ENCODE measurements at regions not wholly inside any gene's neighbourhood (a gene's known extent, or its start where the extent isn't known, plus 50 kb on each side); places are given as distances from the start of the nearest gene placed in this dataset.
"Not testable (repeated sequence)": the region's sequence is repeated elsewhere in the genome, so short reads cannot be mapped to it uniquely, and the experiment has no call there.

- no peak overlapping the region for H3K4me3 ChIP-seq
- DNase-seq (ENCODE audit: low spot score) (no peak), ATAC-seq (ENCODE audit: insufficient number of reproducible peaks, low FRiP score, low read depth) (no peak)
- H3K4me1 ChIP-seq (ENCODE audit: control insufficient read depth in 1 of 2, low read depth in 2 of 2) = no peaks in the 10 kb centered on the region
- H3K27me3 ChIP-seq (replicated peaks; ENCODE audit: insufficient read depth) = no peaks in the 10 kb centered on the region
- H3K27ac ChIP-seq = no peak overlapping the region
- TF ChIP-seq CTCF (IDR thresholded peaks at IDR 0.05) = no peak
- no peaks in the 10 kb centered on the region for H3K9me3 ChIP-seq
- no peaks in the 10 kb centered on the region for H3K36me3 ChIP-seq
Measured at GRCh38 chr13:64591971-64592370, 2638.2 kb downstream of the PCDH9 start.

- DNase-seq (ENCODE audit: low spot score) = no peak
- no peak for TF ChIP-seq CTCF (IDR thresholded peaks at IDR 0.05)
- Histone ChIP-seq H3K36me3 (no peaks in the 10 kb centered on the region), H3K27ac (no peak overlapping the region), H3K9me3 (no peaks in the 10 kb centered on the region), H3K4me3 (no peak overlapping the region), H3K4me1 (ENCODE audit: control insufficient read depth in 1 of 2, low read depth in 2 of 2) (no peaks in the 10 kb centered on the region), H3K27me3 (replicated peaks; ENCODE audit: insufficient read depth) (no peaks in the 10 kb centered on the region)
- no peak for ATAC-seq (ENCODE audit: insufficient number of reproducible peaks, low FRiP score, low read depth)
Measured at GRCh38 chr13:64579331-64579730, 2650.8 kb downstream of the PCDH9 start.

GRCh38 chr13:64568748-64569147 lies 2661.4 kb downstream of the PCDH9 start:
- no peaks in the 10 kb centered on the region for H3K4me1 ChIP-seq (ENCODE audit: control insufficient read depth in 1 of 2, low read depth in 2 of 2)
- peaks cover 2% of the 10 kb centered on the region for H3K9me3 ChIP-seq
- no peaks in the 10 kb centered on the region for H3K27me3 ChIP-seq (replicated peaks; ENCODE audit: insufficient read depth)
- H3K36me3 ChIP-seq = no peaks in the 10 kb centered on the region
- no peak for TF ChIP-seq CTCF (IDR thresholded peaks at IDR 0.05)
- H3K4me3 ChIP-seq = no peak overlapping the region
- no peak overlapping the region for H3K27ac ChIP-seq
- no peak for ATAC-seq (ENCODE audit: insufficient number of reproducible peaks, low FRiP score, low read depth)
- no peak for DNase-seq (ENCODE audit: low spot score)

DNA sequence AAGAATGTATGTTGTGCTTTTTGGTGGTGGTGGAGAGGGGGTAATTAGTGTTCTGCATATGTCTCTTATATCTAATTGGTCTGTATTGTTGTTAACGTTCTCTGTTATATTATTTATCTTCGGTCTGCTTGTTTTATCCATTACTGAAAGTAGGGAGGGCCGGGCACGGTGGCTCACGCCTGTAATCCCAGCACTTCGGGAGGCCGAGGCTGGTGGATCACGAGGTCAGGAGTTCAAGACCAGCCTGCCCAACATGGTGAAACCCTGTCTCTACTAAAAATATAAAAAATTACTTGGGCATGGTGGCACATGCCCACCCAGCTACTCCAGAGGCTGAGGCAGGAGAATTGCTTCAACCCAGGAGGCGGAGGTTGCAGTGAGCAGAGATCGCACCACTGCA lies 2672.1 kb downstream of the PCDH9 start:
- H3K27me3 ChIP-seq (replicated peaks; ENCODE audit: insufficient read depth); DNase-seq (ENCODE audit: low spot score); H3K36me3 ChIP-seq; H3K4me3 ChIP-seq; H3K9me3 ChIP-seq; H3K27ac ChIP-seq; H3K4me1 ChIP-seq (ENCODE audit: control insufficient read depth in 1 of 2, low read depth in 2 of 2); ATAC-seq (ENCODE audit: insufficient number of reproducible peaks, low FRiP score, low read depth): not testable (repeated sequence)

- no peaks in the 10 kb centered on the region for H3K36me3 ChIP-seq
- no peak for ATAC-seq (ENCODE audit: insufficient number of reproducible peaks, low FRiP score, low read depth)
- no peaks in the 10 kb centered on the region for H3K4me1 ChIP-seq (ENCODE audit: control insufficient read depth in 1 of 2, low read depth in 2 of 2)
- H3K27ac ChIP-seq = no peak overlapping the region
- H3K4me3 ChIP-seq = no peak overlapping the region
- H3K27me3 ChIP-seq (replicated peaks; ENCODE audit: insufficient read depth) = no peaks in the 10 kb centered on the region
- no peak for DNase-seq (ENCODE audit: low spot score)
- no peaks in the 10 kb centered on the region for H3K9me3 ChIP-seq
- TF ChIP-seq CTCF (IDR thresholded peaks at IDR 0.05) = no peak
Measured at GRCh38 chr13:64556376-64556775, 2673.8 kb downstream of the PCDH9 start.

DNA sequence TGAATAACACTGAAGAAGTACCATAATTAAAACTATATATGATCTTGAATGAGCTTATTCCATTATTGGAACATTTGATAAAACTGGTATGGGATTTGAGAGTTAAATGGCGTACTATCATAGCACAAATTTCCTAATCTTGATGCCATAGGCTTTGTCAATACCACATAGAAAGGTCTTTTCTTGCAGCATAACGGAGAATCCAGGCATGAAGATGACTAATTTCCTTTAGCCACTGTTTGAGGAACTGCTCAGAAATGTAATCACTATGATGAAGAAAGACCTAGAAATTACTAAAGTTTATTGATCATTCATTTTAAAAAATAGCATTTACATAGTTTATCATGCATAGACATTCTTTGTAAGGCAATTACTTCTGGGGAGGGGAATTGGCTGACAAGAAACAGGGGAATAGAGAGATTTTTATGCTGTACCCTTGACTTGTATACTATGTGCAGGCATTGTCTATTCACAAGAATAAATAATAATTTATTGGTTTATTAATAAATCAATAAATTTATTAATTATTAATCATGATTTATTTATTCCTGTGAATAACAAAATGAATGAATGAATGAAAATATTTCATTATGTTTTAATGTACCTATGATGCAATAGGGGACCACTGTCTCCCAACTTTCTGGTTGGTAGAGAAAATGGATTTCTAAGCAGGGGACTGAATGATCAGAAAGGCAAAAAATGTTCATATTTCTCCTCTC lies 2676.6 kb downstream of the PCDH9 start:
- H3K36me3 ChIP-seq = no peaks in the 10 kb centered on the region
- no peak overlapping the region for H3K27ac ChIP-seq
- H3K27me3 ChIP-seq (replicated peaks; ENCODE audit: insufficient read depth) = no peaks in the 10 kb centered on the region
- H3K4me3 ChIP-seq = no peak overlapping the region
- no peaks in the 10 kb centered on the region for H3K4me1 ChIP-seq (ENCODE audit: control insufficient read depth in 1 of 2, low read depth in 2 of 2)
- ATAC-seq (ENCODE audit: insufficient number of reproducible peaks, low FRiP score, low read depth) (no peak), DNase-seq (ENCODE audit: low spot score) (no peak)
- TF ChIP-seq CTCF (IDR thresholded peaks at IDR 0.05) = no peak
- no peaks in the 10 kb centered on the region for H3K9me3 ChIP-seq
